ENCODE measurements at regions not wholly inside any gene's neighbourhood (a gene's known extent, or its start where the extent isn't known, plus 50 kb on each side); places are given as distances from the start of the nearest gene placed in this dataset.

GRCh38 chr18:28767727-28768211 is 590.8 kb upstream of the CDH2 start:
- no peaks in the 10 kb centered on the region for H3K9me3 ChIP-seq (ENCODE audit: control insufficient read depth in 2 of 2, low read length in 2 of 2)
- H3K27me3 ChIP-seq (ENCODE audit: control insufficient read depth in 2 of 2, insufficient read depth in 2 of 2, low read length in 2 of 2) = no peaks in the 10 kb centered on the region
- no peak overlapping the region for H3K9ac ChIP-seq (ENCODE audit: low read depth in 1 of 2, low read length in 2 of 2)
- H3K36me3 ChIP-seq (ENCODE audit: control insufficient read depth in 2 of 2, insufficient read depth in 2 of 2, low read length in 2 of 2) = no peaks in the 10 kb centered on the region
- no peak overlapping the region for H3K27ac ChIP-seq (ENCODE audit: low read depth in 2 of 2, low read length in 2 of 2)
- H3K4me1 ChIP-seq (ENCODE audit: control insufficient read depth in 2 of 2, insufficient read depth in 2 of 2, low read length in 2 of 2) = no peaks in the 10 kb centered on the region
- no peak overlapping the region for H3K4me3 ChIP-seq (ENCODE audit: low read length in 2 of 2)

DNA sequence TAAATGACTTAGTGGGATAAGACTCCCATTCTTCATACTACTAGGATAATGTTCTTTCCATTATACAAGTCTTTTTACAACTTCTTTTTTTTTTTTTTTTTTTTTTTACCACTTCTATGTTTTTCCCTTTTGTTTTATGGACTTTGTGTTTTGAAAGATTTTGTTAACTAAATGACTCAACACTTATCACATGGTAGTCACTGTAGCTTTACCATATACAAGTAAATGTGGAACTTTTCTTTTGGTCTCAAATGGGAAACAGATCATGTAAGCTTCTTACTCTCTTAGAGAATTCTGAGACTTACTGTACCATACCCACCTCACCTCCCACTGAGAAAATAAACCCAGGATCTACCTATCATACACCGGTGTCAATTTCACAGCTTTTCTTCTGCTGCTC is 590.3 kb upstream of the CDH2 start:
- H3K27me3 ChIP-seq (ENCODE audit: control insufficient read depth in 2 of 2, insufficient read depth in 2 of 2, low read length in 2 of 2) = no peaks in the 10 kb centered on the region

GRCh38 chr18:28766721-28767120 is 589.8 kb upstream of the CDH2 start:
- Histone ChIP-seq H3K36me3 (ENCODE audit: control insufficient read depth in 2 of 2, insufficient read depth in 2 of 2, low read length in 2 of 2) (no peaks in the 10 kb centered on the region), H3K27ac (ENCODE audit: low read depth in 2 of 2, low read length in 2 of 2) (no peak overlapping the region), H3K9me3 (ENCODE audit: control insufficient read depth in 2 of 2, low read length in 2 of 2) (no peaks in the 10 kb centered on the region), H3K27me3 (ENCODE audit: control insufficient read depth in 2 of 2, insufficient read depth in 2 of 2, low read length in 2 of 2) (no peaks in the 10 kb centered on the region), H3K9ac (ENCODE audit: low read depth in 1 of 2, low read length in 2 of 2) (no peak overlapping the region), H3K4me3 (ENCODE audit: low read length in 2 of 2) (no peak overlapping the region), H3K4me1 (ENCODE audit: control insufficient read depth in 2 of 2, insufficient read depth in 2 of 2, low read length in 2 of 2) (no peaks in the 10 kb centered on the region)

More for the DNA sequence above, 590.3 kb upstream of the CDH2 start:
- no peaks in the 10 kb centered on the region for H3K9me3 ChIP-seq (ENCODE audit: control insufficient read depth in 2 of 2, low read length in 2 of 2)
- no peaks in the 10 kb centered on the region for H3K4me1 ChIP-seq (ENCODE audit: control insufficient read depth in 2 of 2, insufficient read depth in 2 of 2, low read length in 2 of 2)
- no peak overlapping the region for H3K4me3 ChIP-seq (ENCODE audit: low read length in 2 of 2)
- H3K36me3 ChIP-seq (ENCODE audit: control insufficient read depth in 2 of 2, insufficient read depth in 2 of 2, low read length in 2 of 2) = no peaks in the 10 kb centered on the region
- no peak overlapping the region for H3K9ac ChIP-seq (ENCODE audit: low read depth in 1 of 2, low read length in 2 of 2)
- no peak overlapping the region for H3K27ac ChIP-seq (ENCODE audit: low read depth in 2 of 2, low read length in 2 of 2)

DNA sequence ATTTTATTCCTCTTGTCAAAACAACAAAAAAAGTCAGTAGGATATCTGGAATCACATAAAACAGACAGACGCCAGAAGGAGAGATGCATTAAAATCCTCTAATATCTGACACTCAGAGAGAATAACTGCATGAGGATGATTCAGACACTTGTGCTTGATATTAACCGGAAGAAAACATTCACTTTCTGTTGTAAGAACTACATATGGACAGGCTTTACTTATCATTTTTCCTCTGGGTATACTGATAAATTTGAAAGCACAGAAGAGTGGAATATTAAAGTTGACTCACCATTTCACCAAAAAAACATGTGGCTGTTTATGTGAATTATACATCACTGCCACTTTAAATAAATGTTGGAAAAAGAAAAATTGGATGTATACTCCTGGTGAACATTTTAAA is 589.1 kb upstream of the CDH2 start:
- no peaks in the 10 kb centered on the region for H3K36me3 ChIP-seq (ENCODE audit: control insufficient read depth in 2 of 2, insufficient read depth in 2 of 2, low read length in 2 of 2)
- no peaks in the 10 kb centered on the region for H3K4me1 ChIP-seq (ENCODE audit: control insufficient read depth in 2 of 2, insufficient read depth in 2 of 2, low read length in 2 of 2)
- no peak overlapping the region for H3K27ac ChIP-seq (ENCODE audit: low read depth in 2 of 2, low read length in 2 of 2)
- no peak overlapping the region for H3K4me3 ChIP-seq (ENCODE audit: low read length in 2 of 2)
- H3K27me3 ChIP-seq (ENCODE audit: control insufficient read depth in 2 of 2, insufficient read depth in 2 of 2, low read length in 2 of 2) = no peaks in the 10 kb centered on the region
- H3K9me3 ChIP-seq (ENCODE audit: control insufficient read depth in 2 of 2, low read length in 2 of 2) = no peaks in the 10 kb centered on the region
- H3K9ac ChIP-seq (ENCODE audit: low read depth in 1 of 2, low read length in 2 of 2) = no peak overlapping the region

GRCh38 chr18:28760299-28760698 is 583.4 kb upstream of the CDH2 start:
- H3K27me3 ChIP-seq (ENCODE audit: control insufficient read depth in 2 of 2, insufficient read depth in 2 of 2, low read length in 2 of 2) = no peaks in the 10 kb centered on the region
- H3K4me3 ChIP-seq (ENCODE audit: low read length in 2 of 2) = no peak overlapping the region
- H3K36me3 ChIP-seq (ENCODE audit: control insufficient read depth in 2 of 2, insufficient read depth in 2 of 2, low read length in 2 of 2) = no peaks in the 10 kb centered on the region
- H3K9me3 ChIP-seq (ENCODE audit: control insufficient read depth in 2 of 2, low read length in 2 of 2) = peaks cover 0 to 2% of the 10 kb centered on the region in 2 donors
- no peaks in the 10 kb centered on the region for H3K4me1 ChIP-seq (ENCODE audit: control insufficient read depth in 2 of 2, insufficient read depth in 2 of 2, low read length in 2 of 2)
- H3K27ac ChIP-seq (ENCODE audit: low read depth in 2 of 2, low read length in 2 of 2) = no peak overlapping the region
- no peak overlapping the region for H3K9ac ChIP-seq (ENCODE audit: low read depth in 1 of 2, low read length in 2 of 2)

DNA sequence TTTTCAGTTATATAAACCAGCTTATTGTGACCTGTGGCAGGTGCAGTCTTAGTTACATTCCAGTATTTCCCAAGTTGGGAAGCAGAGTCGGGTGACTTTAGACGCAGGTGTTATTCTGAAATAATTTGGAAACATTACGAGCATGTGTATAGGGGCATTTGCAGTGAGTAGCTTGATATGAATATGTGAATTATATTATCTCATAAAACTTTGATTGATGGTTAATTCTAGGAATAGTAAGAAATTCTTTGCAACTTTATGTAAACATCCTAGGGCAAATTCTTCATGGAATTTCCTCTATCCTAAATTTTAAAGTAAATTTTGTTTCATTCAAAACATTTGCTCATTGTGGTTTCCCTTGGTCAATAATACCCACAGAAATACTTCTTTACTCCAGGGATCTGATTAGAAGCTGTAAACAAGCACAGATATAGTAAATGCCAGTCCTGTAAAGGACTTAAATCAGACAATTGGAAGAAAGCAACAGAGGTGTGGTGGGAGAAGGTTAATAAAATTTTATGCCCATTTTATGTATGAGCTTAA is 580.6 kb upstream of the CDH2 start:
- no peaks in the 10 kb centered on the region for H3K27me3 ChIP-seq (ENCODE audit: control insufficient read depth in 2 of 2, insufficient read depth in 2 of 2, low read length in 2 of 2)
- H3K9me3 ChIP-seq (ENCODE audit: control insufficient read depth in 2 of 2, low read length in 2 of 2) = peaks cover 0 to 2% of the 10 kb centered on the region in 2 donors
- H3K4me1 ChIP-seq (ENCODE audit: control insufficient read depth in 2 of 2, insufficient read depth in 2 of 2, low read length in 2 of 2) = no peaks in the 10 kb centered on the region
- H3K4me3 ChIP-seq (ENCODE audit: low read length in 2 of 2) = no peak overlapping the region
- no peak overlapping the region for H3K27ac ChIP-seq (ENCODE audit: low read depth in 2 of 2, low read length in 2 of 2)
- no peaks in the 10 kb centered on the region for H3K36me3 ChIP-seq (ENCODE audit: control insufficient read depth in 2 of 2, insufficient read depth in 2 of 2, low read length in 2 of 2)
- H3K9ac ChIP-seq (ENCODE audit: low read depth in 1 of 2, low read length in 2 of 2) = no peak overlapping the region

- Histone ChIP-seq H3K9me3 (ENCODE audit: control insufficient read depth in 2 of 2, low read length in 2 of 2) (peaks cover 0 to 3% of the 10 kb centered on the region in 2 donors), H3K4me3 (ENCODE audit: low read length in 2 of 2) (no peak overlapping the region), H3K27ac (ENCODE audit: low read depth in 2 of 2, low read length in 2 of 2) (no peak overlapping the region), H3K4me1 (ENCODE audit: control insufficient read depth in 2 of 2, insufficient read depth in 2 of 2, low read length in 2 of 2) (no peaks in the 10 kb centered on the region), H3K27me3 (ENCODE audit: control insufficient read depth in 2 of 2, insufficient read depth in 2 of 2, low read length in 2 of 2) (no peaks in the 10 kb centered on the region), H3K9ac (ENCODE audit: low read depth in 1 of 2, low read length in 2 of 2) (no peak overlapping the region), H3K36me3 (ENCODE audit: control insufficient read depth in 2 of 2, insufficient read depth in 2 of 2, low read length in 2 of 2) (no peaks in the 10 kb centered on the region)
These were observed 566.2 kb upstream of the CDH2 start for GRCh38 chr18:28743115-28743514.

DNA sequence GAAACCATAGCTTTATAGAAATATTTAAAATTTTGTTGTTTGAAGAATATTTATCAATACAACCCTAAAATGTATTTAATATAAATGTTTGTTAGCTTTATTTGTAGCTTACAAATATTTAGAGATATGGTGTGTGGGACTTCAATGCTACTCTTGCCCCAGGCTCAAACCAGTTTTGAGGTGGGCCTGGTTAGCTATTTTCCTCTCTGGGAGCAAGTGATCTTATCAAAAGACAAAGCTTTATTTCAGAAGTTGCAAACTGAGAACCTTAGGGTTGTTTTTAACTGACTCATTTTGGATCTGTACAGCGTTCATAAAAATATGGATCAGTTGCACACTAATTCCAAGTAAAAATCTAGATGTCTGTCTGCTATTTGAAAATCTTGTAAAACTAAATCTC is 563.6 kb upstream of the CDH2 start:
- no peaks in the 10 kb centered on the region for H3K4me1 ChIP-seq (ENCODE audit: control insufficient read depth in 2 of 2, insufficient read depth in 2 of 2, low read length in 2 of 2)
- no peak overlapping the region for H3K27ac ChIP-seq (ENCODE audit: low read depth in 2 of 2, low read length in 2 of 2)
- H3K9ac ChIP-seq (ENCODE audit: low read depth in 1 of 2, low read length in 2 of 2) = no peak overlapping the region
- peaks cover 0 to 3% of the 10 kb centered on the region in 2 donors for H3K9me3 ChIP-seq (ENCODE audit: control insufficient read depth in 2 of 2, low read length in 2 of 2)
- H3K27me3 ChIP-seq (ENCODE audit: control insufficient read depth in 2 of 2, insufficient read depth in 2 of 2, low read length in 2 of 2) = no peaks in the 10 kb centered on the region
- no peak overlapping the region for H3K4me3 ChIP-seq (ENCODE audit: low read length in 2 of 2)
- no peaks in the 10 kb centered on the region for H3K36me3 ChIP-seq (ENCODE audit: control insufficient read depth in 2 of 2, insufficient read depth in 2 of 2, low read length in 2 of 2)

DNA sequence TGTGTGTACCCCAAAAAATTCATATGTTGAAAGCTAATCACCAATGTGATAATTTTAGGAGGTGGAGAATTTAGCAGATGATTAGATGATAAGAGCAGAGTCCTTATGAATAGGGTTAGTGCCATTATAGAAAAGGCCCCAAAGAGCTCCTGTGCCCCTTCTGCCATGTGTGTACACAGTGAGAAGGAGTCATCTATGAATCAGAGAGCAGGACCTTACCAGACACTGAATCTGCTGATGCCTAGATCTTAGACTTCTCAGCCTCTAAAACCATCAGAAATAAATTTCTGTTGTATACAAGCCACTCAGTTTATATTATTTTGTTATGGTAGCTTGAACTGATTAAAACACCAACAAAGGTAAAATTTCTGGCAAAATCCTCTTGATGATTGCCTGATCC is 560.0 kb upstream of the CDH2 start:
- H3K9ac ChIP-seq (ENCODE audit: low read depth in 1 of 2, low read length in 2 of 2) = no peak overlapping the region
- peaks cover 0 to 3% of the 10 kb centered on the region in 2 donors for H3K9me3 ChIP-seq (ENCODE audit: control insufficient read depth in 2 of 2, low read length in 2 of 2)
- H3K4me3 ChIP-seq (ENCODE audit: low read length in 2 of 2) = no peak overlapping the region
- H3K36me3 ChIP-seq (ENCODE audit: control insufficient read depth in 2 of 2, insufficient read depth in 2 of 2, low read length in 2 of 2) = no peaks in the 10 kb centered on the region
- no peak overlapping the region for H3K27ac ChIP-seq (ENCODE audit: low read depth in 2 of 2, low read length in 2 of 2)
- no peaks in the 10 kb centered on the region for H3K27me3 ChIP-seq (ENCODE audit: control insufficient read depth in 2 of 2, insufficient read depth in 2 of 2, low read length in 2 of 2)
- no peaks in the 10 kb centered on the region for H3K4me1 ChIP-seq (ENCODE audit: control insufficient read depth in 2 of 2, insufficient read depth in 2 of 2, low read length in 2 of 2)

- H3K36me3 ChIP-seq (ENCODE audit: control insufficient read depth in 2 of 2, insufficient read depth in 2 of 2, low read length in 2 of 2) = no peaks in the 10 kb centered on the region
- H3K4me1 ChIP-seq (ENCODE audit: control insufficient read depth in 2 of 2, insufficient read depth in 2 of 2, low read length in 2 of 2) = no peaks in the 10 kb centered on the region
- H3K4me3 ChIP-seq (ENCODE audit: low read length in 2 of 2) = no peak overlapping the region
- H3K9ac ChIP-seq (ENCODE audit: low read depth in 1 of 2, low read length in 2 of 2) = no peak overlapping the region
- H3K27me3 ChIP-seq (ENCODE audit: control insufficient read depth in 2 of 2, insufficient read depth in 2 of 2, low read length in 2 of 2) = no peaks in the 10 kb centered on the region
- H3K27ac ChIP-seq (ENCODE audit: low read depth in 2 of 2, low read length in 2 of 2) = no peak overlapping the region
- H3K9me3 ChIP-seq (ENCODE audit: control insufficient read depth in 2 of 2, low read length in 2 of 2) = peaks cover 0 to 3% of the 10 kb centered on the region in 2 donors
These were observed 559.3 kb upstream of the CDH2 start for GRCh38 chr18:28736223-28736622.

GRCh38 chr18:28735731-28736130 is 558.8 kb upstream of the CDH2 start:
- no peak overlapping the region for H3K27ac ChIP-seq (ENCODE audit: low read depth in 2 of 2, low read length in 2 of 2)
- no peaks in the 10 kb centered on the region for H3K36me3 ChIP-seq (ENCODE audit: control insufficient read depth in 2 of 2, insufficient read depth in 2 of 2, low read length in 2 of 2)
- no peak overlapping the region for H3K4me3 ChIP-seq (ENCODE audit: low read length in 2 of 2)

More at GRCh38 chr18:28735731-28736130, 558.8 kb upstream of the CDH2 start:
- H3K27me3 ChIP-seq (ENCODE audit: control insufficient read depth in 2 of 2, insufficient read depth in 2 of 2, low read length in 2 of 2) = no peaks in the 10 kb centered on the region
- H3K4me1 ChIP-seq (ENCODE audit: control insufficient read depth in 2 of 2, insufficient read depth in 2 of 2, low read length in 2 of 2) = no peaks in the 10 kb centered on the region
- peaks cover 0 to 3% of the 10 kb centered on the region in 2 donors for H3K9me3 ChIP-seq (ENCODE audit: control insufficient read depth in 2 of 2, low read length in 2 of 2)
- no peak overlapping the region for H3K9ac ChIP-seq (ENCODE audit: low read depth in 1 of 2, low read length in 2 of 2)

All from mucosa of rectum (tissue), 2 donors.